Panc1 (cell line): ENCODE measurements at regions not wholly inside any gene's neighbourhood (a gene's known extent, or its start where the extent isn't known, plus 50 kb on each side); places are given as distances from the start of the nearest gene placed in this dataset.

Experiments used
- ATAC-seq: fragments of 200-7000 bp; cut with Tn5 transposase; 2 replicates; pipeline ENCODE4 v1.9.1; 2020; ENCODE audit warnings: mild to moderate bottlenecking, moderate library complexity
- BruUV-seq: library from RNA; stranded (reverse); fragments of 400-500 nt; replicated peaks from 2 replicates; lab custom pipeline; 2021; lab: Mats Ljungman, UMichigan
- CTCF ChIA-PET: fragments of 300-600 bp; sonication (Branson Sonifier 250); formaldehyde crosslinking; loops from one replicate; lab custom pipeline; 2022; ENCODE audit warnings: antibody characterized with exemption; lab: Charles Lee
- POLR2A ChIA-PET: fragments of 300-600 bp; sonication (Branson Sonifier 250); formaldehyde crosslinking; loops from one replicate; lab custom pipeline; 2022; ENCODE audit warnings: antibody characterized with exemption; lab: Charles Lee
- DNase-seq: peaks from one replicate; pipeline ENCODE4 v3.0.0-alpha.2; 2010; ENCODE audit warnings: low read depth, low spot score
- H3K27ac ChIP-seq: 2 replicates; pipeline ENCODE4 v1.5.1; 2011; ENCODE audit warnings: mild to moderate bottlenecking, low read length, inconsistent platforms
- H3K27me3 ChIP-seq: fragments of 200-500 bp; sonication (Bioruptor generic); 2 replicates; pipeline ENCODE4 v1.6.0; 2014; ENCODE audit warnings: low read length, inconsistent platforms; ENCODE audit not compliant: control insufficient read depth, insufficient read depth
- H3K36me3 ChIP-seq: fragments of 200-500 bp; sonication (Bioruptor generic); 2 replicates; pipeline ENCODE4 v1.5.1; 2014; ENCODE audit warnings: inconsistent platforms, mild to moderate bottlenecking, low read length, moderate library complexity; ENCODE audit not compliant: control insufficient read depth, insufficient read depth
- H3K4me1 ChIP-seq: 2 replicates; pipeline ENCODE4 v1.5.1; 2011; ENCODE audit warnings: inconsistent platforms, mild to moderate bottlenecking, low read length, moderate library complexity; ENCODE audit not compliant: control insufficient read depth, insufficient read depth
- H3K4me3 ChIP-seq, 2 experiments: 2 replicates each; pipeline ENCODE4 v1.5.1; 2011 to 2012; ENCODE audit warnings: low read depth in 2 of 2, low read length in 2 of 2, mild to moderate bottlenecking in 2 of 2, inconsistent platforms in 1 of 2, moderate library complexity in 1 of 2
- H3K9me3 ChIP-seq: fragments of 200-500 bp; sonication (Bioruptor generic); 2 replicates; pipeline ENCODE4 v1.5.1; 2014; ENCODE audit warnings: low read depth, mild to moderate bottlenecking, inconsistent platforms, low read length, moderate library complexity; ENCODE audit not compliant: control insufficient read depth, insufficient read depth
- CTCF ChIP-seq: fragments of 450-650 bp; IDR thresholded peaks from 2 replicates; pipeline ENCODE4 v1.5.1; 2017; ENCODE audit warnings: mild to moderate bottlenecking
- POLR2AphosphoS5 ChIP-seq: IDR thresholded peaks from 2 replicates; pipeline ENCODE4 v1.6.1; 2012; ENCODE audit warnings: mild to moderate bottlenecking, low read depth, low read length, moderate library complexity
- REST ChIP-seq, 2 experiments: IDR thresholded peaks; 2 replicates each; pipeline ENCODE4 v1.6.1; 2011 to 2012; ENCODE audit warnings: low read depth in 2 of 2, control low read depth in 1 of 2, low read length in 1 of 2, mild to moderate bottlenecking in 1 of 2, moderate library complexity in 1 of 2; ENCODE audit not compliant: insufficient read depth in 1 of 2
- SIN3A ChIP-seq: IDR thresholded peaks from 2 replicates; pipeline ENCODE4 v1.6.1; 2012; ENCODE audit warnings: low read depth, mild to moderate bottlenecking, low read length, moderate library complexity, borderline replicate concordance; ENCODE audit not compliant: insufficient read depth
- TCF7L2 ChIP-seq: IDR thresholded peaks from 2 replicates; pipeline ENCODE4 v1.6.1; 2011; ENCODE audit warnings: mild to moderate bottlenecking, low read depth, low read length, inconsistent platforms
- in situ Hi-C: cut with HindIII; loops from 2 replicates; pipeline ENCODE4 v1.10.0; 2016; ENCODE audit warnings: low sequenced_read_pairs, low pct_unique_long_range_greater_than_20kb
- intact Hi-C: fragments of 100-400 bp; cut with micrococcal nuclease; formaldehyde crosslinking; loops from one replicate; pipeline ENCODE4 v1.10.0; 2022; ENCODE audit not compliant: unreplicated experiment

- Histone ChIP-seq H3K27ac (no peak overlapping the region), H3K36me3 (no peaks in the 10 kb centered on the region), H3K9me3 (no peaks in the 10 kb centered on the region), H3K4me1 (no peaks in the 10 kb centered on the region), H3K4me3 (no peak overlapping the region), H3K27me3 (no peaks in the 10 kb centered on the region)
- ChIA-PET CTCF (no interaction called here), POLR2A (no interaction called here)
- in situ Hi-C loops: no loop called here
- TF ChIP-seq POLR2AphosphoS5: no peak
- no peak for TF ChIP-seq CTCF
- TF ChIP-seq TCF7L2: no peak
- TF ChIP-seq SIN3A: no peak
- TF ChIP-seq REST (IDR thresholded peaks at IDR 0.05; ENCODE audit: insufficient read depth in 1 of 2, low read depth in 2 of 2, low read length in 1 of 2): no peak
- BruUV-seq: no TSS peak
- ATAC-seq (no peak), DNase-seq (no peak)
- intact Hi-C loops: no loop called here
These were observed 772.3 kb upstream of the CXADR start for GRCh38 chr21:16740511-16740910.

DNA sequence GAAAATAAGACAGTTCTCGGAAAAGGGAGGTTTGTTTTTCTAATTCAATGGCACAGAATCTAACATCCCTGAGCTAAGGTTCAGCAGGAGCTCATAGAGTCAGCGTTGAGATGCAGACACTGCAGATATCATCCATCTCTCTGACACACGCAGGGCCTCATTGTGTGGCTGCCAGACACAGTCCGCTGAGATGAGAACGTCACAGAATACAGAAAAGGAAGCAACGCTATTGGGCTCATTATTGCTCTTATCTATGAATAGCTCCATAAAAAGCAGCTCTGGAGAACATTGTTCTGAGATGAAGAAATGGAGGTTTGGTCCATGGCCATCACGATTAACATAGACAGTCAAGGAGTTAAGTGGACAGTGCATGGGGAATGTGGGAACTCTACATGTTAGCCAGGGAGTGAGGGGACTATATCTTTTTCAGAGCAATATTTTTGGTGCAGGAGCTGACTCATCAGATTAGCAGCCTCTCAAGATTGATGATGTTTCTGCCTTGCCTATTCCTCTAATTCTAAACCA, 771.6 kb upstream of the CXADR start:
- TF ChIP-seq POLR2AphosphoS5: no peak
- TF ChIP-seq REST (IDR thresholded peaks at IDR 0.05; ENCODE audit: insufficient read depth in 1 of 2, low read depth in 2 of 2, low read length in 1 of 2): no peak
- no peak for TF ChIP-seq CTCF
- in situ Hi-C loops (no loop called here), intact Hi-C loops (no loop called here)
- ChIA-PET POLR2A (no interaction called here), CTCF (no interaction called here)
- ATAC-seq: no peak
- no TSS peak for BruUV-seq
- Histone ChIP-seq H3K4me1 (no peaks in the 10 kb centered on the region), H3K9me3 (no peaks in the 10 kb centered on the region), H3K27me3 (no peaks in the 10 kb centered on the region), H3K4me3 (no peak overlapping the region), H3K36me3 (no peaks in the 10 kb centered on the region), H3K27ac (no peak overlapping the region)
- DNase-seq: no peak
